HCEC 1CT (cell line): ENCODE measurements at regions not wholly inside any gene's neighbourhood (a gene's known extent, or its start where the extent isn't known, plus 50 kb on each side); places are given as distances from the start of the nearest gene placed in this dataset.

ENCODE experiments used
- DNase-seq: peaks from one replicate; pipeline ENCODE4 v3.0.0-alpha.2; 2017

DNA sequence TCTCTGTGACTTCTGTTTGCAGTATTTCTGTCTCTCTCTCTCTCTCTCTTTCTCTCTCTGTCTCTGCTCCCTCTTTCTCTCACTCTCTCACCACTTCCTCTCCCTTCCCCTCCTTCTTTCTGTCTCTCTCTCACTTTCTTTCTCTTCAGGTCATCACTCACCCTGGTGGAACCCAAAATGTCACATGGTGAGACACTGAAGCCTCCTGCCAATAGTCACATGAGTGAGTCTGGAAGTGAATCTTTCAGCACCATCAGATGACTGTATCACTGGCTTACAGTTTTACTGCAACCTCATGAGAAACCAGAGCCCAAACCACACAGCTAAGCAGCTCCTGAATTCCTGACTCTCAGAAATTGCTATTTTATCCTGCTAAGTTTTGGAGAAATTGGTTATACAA is 414.6 kb downstream of the CAAP1 start:
- no peak for DNase-seq

DNA sequence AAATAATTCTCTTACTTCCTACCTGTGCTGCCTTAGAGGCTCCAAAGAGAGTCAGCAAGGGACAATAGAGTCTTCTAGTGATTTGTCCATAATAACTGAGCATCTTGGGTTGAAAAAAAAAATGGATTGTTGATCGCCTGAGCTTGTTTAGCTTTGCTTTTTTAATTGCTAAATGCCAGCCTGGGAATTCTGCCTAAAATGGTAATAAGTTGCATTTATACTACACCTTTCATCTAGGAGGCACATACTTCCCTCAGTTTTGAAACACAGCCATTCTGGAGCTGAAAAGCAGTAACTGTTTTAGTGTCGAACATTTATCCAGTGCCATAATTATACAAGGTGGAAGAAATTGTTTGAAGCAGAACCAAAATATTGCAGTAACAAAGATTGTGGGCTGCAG is 421.3 kb downstream of the CAAP1 start:
- no peak for DNase-seq

DNA sequence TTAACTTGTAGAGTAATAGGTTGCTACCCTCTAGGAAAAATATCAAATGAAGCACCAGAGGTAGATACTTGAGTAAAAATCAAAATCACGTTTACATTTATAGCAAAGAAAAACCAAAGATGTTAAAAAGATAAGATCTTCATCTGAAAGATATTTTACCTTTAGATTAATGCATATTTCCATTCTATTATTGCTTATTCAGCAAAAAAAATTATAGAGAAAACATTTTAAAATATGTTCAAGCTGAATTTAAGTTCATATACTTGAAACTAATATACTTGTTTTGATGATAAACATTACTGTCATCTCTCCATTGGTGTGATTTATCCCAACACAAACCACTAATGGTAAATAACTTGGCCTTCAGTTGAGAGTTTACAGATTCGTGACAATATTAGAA is 422.3 kb downstream of the CAAP1 start:
- DNase-seq = no peak

DNA sequence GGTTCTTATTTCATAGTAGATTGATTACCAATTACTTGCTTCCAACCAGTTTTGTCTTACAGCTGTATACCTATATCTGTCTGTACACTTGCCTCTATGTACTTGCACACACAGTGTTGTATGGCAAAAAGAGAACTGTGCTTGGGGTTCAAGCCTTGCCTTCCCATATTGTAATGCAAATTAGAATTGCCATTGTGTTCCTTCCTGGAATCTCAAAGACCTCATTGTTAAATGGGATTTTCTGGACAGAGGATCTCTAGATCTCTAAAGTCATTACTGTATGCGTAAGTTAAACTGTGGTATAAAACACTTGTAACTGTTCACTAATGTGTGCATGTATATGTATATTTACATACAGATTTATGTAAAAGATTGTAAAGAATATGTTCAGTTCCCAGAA is 428.8 kb downstream of the CAAP1 start:
- DNase-seq = no peak

DNA sequence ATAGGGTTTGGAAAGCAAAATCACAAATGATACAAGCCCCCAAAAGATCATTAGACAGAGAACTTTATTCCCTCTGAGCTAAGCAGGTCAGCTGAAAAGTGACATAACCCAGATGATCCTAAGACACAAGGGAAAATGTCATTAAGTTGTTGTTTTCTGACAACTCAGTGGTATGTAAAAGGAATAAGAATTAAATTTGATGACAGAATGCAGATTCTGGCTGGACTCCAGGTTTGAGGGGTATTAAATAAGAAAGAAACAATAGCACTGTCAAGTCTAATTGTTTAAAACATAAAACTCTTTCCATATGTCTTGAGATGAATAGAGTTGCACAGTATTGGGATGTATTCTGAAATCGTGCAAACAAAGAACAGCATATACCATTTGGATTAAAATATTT is 429.9 kb downstream of the CAAP1 start:
- no peak for DNase-seq

DNA sequence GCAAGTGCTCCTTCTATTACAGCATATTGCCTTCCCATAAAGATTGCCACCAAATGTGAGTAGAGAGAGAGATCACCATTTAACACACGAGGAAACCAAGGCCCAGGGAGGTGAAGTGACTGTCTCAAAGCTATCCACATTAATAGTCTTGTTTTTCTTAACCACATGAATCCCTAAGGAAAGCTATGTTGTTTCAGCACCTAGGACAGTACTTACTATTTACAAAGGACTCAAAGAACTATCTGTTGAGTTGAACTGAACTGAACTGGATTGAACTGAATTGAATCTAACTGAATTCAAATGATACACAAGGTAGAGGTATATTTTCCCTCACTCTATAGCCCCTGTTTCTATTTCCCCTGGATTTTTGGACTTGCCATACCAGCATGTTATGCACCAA is 430.4 kb downstream of the CAAP1 start:
- no peak for DNase-seq

DNA sequence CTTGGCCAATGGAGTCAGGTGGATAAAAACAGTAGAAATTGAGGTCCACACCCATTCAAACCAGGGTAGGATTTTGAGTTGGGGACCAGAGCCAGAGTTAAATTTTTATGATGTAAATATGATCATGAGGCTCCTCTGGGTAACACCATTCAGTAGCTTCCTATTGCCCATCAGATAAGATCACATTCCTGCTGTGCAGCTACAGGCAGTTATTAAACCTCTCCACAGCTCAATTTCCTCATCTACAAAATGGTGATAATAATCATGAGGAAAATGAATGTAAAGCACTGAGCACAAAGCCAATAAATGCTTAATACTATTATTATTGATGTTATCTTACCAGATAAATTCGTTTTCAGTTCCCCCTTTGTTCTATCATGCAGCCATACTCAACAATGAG is 432.0 kb downstream of the CAAP1 start:
- no peak for DNase-seq

DNA sequence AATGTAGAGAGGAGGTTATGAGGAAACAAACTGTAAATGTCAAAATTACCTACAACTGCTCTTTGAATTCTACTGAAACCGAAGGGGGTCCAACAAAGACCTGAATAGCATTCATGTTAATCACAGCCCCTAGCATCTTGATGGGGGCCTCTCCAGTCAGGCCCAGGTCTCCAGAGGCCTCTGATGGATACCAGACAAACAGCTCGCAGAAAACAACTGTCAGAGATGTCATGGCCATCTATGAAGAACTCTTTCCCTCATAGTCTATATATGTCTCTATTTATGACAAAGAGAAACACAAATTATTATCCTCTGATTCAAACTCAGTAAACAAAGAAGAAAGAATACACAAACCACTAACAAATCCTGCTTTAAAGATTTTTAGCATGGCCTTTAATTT is 432.6 kb downstream of the CAAP1 start:
- no peak for DNase-seq

DNA sequence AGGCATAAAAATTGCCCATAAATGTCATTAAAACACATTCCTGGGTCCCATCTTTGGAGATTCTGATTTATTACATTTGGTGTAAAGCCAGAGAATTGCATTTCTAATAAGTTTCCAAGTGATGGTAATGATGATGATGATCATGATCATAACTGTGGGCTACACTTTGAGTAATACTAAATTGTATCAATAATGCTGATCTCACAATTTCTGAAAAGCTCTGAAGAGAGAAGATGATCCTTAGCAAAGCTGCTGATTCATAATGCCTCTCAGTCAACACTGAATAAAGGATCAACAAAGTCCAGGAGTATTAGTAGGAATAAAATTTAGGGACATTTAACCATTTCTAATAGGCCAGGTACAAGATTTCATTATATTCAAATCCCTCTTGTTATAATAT is 434.5 kb downstream of the CAAP1 start:
- DNase-seq = no peak

DNA sequence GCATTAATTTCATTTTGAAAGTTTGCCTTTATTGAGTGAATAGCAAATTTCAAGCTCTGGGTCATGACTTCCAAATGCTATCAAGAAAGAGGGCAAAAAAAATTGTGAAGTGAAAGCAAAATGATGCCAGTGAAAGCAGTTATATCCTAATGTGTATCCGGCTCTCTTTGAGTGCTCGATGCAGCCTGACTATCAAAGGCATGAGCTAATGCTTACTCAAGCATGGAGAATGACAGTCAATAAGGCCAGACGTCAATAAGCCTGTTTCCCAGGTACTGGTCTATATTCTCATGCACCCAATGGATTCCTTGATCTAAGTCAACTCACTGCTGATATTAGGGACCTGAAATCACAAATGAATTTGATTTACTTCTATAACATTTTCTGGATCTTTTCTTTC is 435.5 kb downstream of the CAAP1 start:
- no peak for DNase-seq

DNA sequence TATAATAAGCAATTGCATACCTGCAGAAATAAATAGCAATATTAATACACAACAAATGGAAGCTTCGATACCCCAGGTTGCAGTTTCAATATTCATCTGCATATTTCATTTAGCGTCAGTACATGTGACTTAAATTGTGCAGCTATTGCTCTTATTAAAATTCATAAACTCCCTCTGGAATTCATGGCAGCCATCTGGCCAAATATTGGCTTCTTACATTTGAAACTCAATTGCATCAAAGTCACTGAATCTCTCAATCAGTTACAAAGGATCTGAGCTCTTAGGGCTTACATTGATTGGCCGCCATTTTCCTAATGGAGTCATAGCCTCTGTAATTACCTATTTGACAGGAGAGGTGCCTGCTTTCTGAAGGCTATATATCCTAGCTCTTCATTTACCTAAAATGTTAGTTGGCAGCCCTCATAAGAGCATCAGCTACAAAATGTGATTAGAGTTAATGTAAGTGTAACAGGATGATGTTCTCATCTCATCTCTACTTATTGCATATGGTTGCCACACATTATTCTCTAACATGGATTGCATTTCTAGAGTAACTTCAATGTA is 453.5 kb downstream of the CAAP1 start:
- no peak for DNase-seq

DNA sequence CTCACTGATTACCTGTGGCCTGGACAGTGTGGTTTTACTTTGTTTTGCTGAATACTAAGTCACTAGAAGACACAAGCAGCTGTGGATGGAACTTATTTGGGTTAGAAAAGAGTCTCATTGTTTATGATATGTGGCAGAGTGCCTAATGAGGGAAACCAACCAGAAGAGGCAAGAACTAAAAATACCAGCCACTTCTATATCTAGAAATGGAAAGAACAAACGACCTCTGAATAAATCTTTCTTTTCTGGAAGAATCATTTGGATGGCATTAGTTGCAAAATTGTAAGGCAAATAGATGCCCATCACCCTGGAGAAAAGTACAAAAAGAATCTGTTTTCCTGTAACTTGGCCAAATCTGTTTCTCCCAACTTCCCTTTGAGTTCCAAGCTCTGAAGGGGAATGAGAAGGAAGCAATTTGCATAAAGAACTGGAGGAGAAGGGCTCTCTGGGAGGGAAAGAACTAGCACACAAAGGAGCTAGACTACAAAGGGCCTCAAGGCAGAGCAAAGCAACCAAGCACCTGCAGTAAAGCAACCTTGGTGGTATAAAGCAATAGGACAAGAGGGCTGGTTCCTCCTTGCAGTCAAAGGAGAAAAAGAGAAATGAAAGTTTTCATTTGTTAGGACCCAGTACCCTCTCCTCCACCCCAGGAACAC is 455.4 kb downstream of the CAAP1 start:
- no peak for DNase-seq

DNA sequence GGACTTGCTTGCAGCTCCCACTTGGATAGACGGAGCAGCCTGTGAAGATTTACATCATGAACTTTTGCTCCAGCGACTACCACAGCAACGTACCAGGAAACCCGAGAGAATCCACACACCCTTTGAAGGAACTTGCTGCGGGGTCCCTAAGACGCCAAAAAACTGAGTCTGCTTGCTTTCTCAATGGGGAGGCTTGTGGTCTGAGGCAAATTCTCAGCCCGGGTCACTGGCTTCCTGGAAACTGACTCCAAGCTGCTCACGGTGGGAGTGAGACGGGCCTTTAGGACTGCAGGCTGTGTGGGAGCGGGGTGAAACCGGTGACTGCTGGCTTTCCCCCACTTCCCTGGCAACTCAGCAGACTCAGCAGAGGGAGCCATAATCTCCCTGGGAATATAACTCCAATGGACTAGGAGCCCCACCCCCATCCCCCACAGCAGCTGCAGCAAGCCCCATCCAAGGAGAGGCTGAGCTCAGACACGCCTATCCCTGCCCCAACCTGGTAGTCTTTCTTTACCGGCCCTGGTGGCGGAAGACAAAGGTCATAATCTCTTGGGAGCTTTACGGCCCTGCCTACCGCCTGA is 466.0 kb downstream of the CAAP1 start:
- DNase-seq = no peak

DNA sequence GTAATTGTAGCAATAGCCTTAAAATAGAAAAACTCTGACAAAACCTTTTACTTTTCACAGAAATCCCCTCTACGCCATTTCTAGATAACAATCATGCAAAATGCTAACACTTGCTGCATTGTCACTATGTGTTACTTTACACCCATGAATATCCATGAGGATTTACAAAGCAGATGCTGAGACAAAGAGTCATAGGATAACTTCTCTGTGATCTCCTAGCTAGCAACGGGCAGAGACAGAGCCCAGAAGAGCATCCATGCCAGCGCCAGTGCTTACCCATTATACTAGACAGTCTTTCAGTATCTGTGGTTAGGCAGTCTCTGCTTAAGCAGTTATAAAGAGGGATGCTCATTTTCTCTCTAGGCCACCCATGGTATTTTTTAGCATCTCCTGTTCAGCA is 474.1 kb downstream of the CAAP1 start:
- DNase-seq = no peak

DNA sequence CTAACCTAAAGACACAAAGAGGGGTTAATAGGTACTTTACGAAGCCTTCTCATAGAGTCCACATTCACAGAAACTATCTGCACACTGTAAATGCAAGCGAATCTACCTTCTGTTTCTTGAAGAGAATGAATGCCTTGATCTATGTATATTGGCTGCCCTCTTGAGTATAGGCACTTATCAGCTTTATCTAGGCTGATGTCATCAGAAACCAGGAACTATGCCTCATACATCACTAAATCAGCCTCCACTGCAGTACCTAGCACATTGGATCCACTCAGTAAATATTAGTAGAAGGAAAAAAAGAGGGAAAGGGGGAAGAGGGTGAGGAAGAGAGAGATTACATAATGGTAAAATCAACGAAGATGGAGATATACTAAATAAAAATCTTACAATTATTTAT is 477.1 kb downstream of the CAAP1 start:
- DNase-seq = no peak

DNA sequence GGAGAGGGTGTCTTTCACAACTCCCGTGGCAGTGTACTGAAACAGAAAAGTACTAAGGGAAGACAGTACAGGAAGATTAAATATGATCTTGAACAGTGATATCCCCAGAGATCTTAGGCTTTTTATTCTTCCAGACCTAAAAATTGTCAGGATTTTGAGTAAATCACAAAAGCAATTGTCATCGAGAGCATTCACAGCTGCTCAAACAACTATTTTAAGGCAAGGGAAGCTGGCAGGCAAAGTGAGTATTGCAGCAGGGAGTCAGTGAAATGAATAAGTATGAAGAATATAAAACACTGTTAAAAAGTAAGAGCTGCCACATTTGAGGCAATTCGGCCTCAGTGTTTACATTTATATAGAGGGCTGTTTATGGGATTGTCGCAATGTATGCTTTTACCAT is 479.0 kb downstream of the CAAP1 start:
- DNase-seq = no peak

DNA sequence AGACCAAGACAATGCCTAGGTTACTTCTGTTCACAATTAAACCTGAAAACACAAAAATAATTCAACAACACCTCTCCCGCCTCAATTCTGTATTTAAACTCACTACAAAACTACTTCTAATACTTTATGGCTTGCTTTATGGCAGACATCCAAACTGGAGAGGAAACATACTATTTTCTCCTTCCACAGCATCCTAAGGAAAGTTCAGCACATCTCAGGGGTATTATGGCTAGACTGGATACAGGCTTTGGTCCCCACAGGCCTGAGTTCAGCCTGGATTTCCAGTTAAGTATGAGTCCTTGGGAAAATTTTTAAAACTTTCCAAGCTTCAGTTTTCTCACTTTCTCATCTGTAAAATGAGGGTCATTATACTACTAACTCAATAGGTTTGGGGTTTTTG is 480.2 kb downstream of the CAAP1 start:
- DNase-seq = no peak

DNA sequence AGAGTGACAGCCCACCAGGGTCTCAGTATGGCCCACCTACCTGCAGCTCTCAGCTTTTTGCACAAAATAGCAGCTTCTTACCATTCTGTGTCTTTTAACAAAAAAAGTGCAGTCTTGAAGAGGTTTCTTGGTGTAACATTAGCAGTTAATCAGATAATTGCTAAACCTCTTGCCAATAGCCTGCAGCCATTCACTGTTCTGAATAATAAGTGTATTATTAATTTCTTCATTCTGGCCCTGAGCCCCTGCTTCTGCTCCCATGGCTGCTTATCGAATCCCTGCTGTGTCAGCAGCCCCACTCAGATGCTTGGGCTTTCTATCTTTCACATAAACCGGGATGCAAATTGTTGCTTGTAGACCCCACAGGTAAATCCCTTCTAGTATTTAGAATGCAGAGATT is 485.9 kb downstream of the CAAP1 start:
- DNase-seq = no peak

DNA sequence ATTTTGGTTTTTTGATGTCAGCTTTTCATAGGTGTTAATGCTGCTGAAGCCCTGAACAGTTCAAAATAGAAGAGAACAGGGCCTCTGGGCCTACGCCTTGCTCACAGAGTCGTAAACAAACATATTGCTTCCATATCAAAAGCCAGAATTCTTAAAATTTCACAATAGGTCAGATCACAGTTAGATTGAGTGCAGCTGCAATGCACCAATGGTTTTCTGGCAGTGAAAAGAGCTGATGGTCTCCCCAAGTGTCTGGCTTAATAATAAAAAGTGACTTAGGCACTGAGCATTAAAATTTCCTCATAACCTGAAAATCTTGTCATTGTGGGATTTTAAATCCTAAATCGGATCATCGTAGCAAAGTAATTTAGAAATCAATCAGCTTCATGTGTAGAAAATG is 493.0 kb downstream of the CAAP1 start:
- DNase-seq = no peak

DNA sequence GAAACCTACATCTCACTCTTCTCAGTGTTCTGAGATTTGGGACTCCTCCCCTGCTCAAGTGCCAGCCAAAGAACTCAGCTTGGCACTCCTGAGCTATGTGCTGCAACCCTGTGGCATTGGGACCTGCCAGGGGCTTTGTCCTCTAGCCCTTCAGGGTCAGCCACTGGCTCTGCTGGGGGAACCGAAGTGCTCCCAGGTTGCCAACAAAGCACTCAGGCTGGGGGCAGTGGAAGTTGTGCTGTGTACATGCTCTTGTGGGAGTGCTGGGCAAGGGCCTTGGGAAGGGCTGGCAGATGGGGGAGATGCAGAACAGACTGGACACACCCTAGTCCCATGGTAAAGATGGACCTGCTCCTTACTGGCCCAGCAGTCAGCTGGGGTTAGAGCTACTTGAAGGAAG is 498.6 kb downstream of the CAAP1 start:
- DNase-seq = no peak

DNA sequence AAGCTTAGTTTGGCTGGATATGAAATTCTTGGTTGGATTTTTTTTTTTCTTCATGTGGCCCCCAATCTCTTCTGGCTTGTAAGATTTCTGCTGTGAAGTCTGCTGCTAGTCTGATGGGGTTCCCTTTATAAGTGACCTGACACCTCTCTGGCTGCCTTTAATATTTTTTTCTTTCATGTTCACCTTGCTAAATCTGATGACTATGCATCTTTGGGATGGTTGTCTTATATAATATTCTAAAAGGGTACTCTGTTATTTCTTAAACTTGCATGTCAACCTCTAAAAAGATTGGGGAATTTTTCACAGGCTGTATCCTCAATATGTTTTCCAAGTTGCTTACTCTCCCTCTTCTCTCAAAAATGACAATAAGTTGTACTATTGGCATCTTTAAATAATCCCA is 500.0 kb downstream of the CAAP1 start:
- no peak for DNase-seq

DNA sequence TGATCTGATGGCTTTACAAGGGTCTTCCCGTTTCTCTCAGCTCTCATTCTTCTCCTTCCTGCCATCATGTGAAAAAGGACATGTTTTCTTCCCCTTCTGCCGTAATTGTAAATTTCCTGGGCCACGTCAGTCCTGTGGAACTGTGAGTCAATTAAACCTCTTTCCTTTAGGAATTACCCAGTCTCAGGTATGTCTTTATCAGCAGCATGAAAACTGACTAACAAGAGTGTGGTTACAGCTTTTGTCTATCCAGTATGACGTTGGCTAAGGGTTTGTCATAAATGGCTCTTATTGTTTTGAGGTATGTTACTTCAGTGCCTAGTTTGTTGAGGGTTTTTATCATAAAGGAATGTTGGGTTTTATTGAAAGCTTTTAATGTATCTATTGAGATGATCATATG is 501.6 kb downstream of the CAAP1 start:
- no peak for DNase-seq

DNA sequence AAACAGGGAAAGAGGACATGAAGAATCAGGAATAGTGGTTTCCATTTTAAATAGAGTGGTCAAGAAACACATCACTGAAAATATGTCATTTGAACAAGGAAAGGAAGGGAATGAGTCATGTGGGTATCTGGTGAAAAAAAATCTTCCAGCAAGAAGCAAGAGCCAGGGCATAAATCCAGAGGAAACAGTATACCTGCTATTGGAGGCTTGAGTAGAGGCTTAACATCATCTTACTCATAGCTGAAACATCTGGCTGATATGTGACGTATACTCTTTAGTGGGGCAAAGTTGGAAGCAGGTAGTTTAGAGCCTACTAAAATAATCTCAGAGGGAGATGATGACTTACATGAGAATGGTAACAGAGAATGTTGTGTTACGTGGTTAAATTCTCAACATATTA is 517.2 kb downstream of the CAAP1 start:
- DNase-seq = no peak

DNA sequence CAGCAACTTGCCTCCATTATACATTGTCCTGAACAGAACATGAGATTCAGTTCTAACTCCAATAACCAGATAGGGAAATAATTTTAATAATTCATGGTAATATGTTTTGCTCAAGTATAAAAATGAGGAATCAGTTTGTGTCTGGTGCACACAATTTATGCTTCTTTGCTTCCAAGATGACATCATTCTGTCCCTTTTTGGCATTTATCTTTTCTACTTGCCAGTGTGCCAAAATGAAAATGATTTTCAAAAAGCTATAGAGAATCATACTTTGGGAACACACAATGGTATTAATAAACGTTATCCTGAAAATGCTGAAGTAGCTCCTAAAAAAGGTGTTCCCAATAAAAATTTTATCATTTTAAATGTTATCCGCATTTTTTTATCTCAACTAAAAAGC is 519.0 kb downstream of the CAAP1 start:
- DNase-seq = no peak

DNA sequence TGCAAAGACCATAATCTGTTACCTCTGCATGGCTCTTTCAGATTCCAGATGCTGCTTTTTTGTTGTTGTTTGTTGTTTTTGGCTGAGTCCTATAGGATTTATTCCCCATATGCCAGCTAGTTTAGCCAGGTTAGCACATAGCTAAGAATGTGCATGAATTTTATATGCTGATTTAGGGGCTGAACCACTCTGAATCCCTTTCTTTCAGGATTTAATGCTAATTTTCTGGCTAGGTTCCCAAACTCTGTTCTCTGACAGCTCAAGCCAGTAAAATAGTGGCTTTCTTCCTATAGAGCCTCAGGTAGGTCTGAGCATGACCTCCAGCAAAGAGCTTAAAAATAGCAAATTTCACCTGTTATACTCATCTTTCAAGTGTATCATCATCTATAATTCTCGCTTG is 521.4 kb downstream of the CAAP1 start:
- DNase-seq = no peak
